ENCODE measurements at regions not wholly inside any gene's neighbourhood (a gene's known extent, or its start where the extent isn't known, plus 50 kb on each side); places are given as distances from the start of the nearest gene placed in this dataset.

DNA sequence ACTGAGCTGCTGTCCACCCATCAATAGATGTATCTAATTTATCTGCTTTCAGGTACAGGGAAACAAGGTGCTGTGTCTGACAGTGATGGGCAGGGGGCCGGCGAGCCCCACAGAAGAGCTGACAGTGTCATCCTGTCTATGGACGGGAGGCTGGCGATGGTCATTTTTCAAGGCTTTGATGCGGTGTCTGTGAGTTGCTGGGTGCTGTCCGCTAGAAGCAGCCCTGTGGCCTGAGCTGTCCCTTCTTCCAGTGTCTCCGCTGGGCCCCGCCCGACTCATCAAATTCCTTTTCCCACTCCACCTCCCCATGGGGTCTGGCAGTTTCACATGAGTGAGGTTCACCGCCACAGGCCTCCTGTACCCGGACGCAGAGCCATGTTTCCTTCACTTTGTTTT lies 161.4 kb upstream of the PMEPA1 start:
- Mint-ChIP-seq H3K9me3 (ENCODE audit: low read depth) (no peaks in the 10 kb centered on the region), H3K27me3 (ENCODE audit: low read depth) (peaks cover 9% of the 10 kb centered on the region), H3K36me3 (ENCODE audit: low read depth) (no peaks in the 10 kb centered on the region), H3K4me3 (ENCODE audit: unreplicated experiment) (no peak overlapping the region), H3K27ac (ENCODE audit: unreplicated experiment) (no peak overlapping the region), H3K4me1 (ENCODE audit: low read depth) (peaks cover 8% of the 10 kb centered on the region)
- DNase-seq (ENCODE audit: low spot score), result no peak
- TF ChIP-seq, protein P1, sequence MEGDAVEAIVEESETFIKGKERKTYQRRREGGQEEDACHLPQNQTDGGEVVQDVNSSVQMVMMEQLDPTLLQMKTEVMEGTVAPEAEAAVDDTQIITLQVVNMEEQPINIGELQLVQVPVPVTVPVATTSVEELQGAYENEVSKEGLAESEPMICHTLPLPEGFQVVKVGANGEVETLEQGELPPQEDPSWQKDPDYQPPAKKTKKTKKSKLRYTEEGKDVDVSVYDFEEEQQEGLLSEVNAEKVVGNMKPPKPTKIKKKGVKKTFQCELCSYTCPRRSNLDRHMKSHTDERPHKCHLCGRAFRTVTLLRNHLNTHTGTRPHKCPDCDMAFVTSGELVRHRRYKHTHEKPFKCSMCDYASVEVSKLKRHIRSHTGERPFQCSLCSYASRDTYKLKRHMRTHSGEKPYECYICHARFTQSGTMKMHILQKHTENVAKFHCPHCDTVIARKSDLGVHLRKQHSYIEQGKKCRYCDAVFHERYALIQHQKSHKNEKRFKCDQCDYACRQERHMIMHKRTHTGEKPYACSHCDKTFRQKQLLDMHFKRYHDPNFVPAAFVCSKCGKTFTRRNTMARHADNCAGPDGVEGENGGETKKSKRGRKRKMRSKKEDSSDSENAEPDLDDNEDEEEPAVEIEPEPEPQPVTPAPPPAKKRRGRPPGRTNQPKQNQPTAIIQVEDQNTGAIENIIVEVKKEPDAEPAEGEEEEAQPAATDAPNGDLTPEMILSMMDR (IDR thresholded peaks at IDR 0.05), result no peak

GRCh38 chr20:57870597-57871236 lies 160.9 kb upstream of the PMEPA1 start:
- Mint-ChIP-seq H3K27me3 (ENCODE audit: low read depth) (peaks cover 9% of the 10 kb centered on the region), H3K4me1 (ENCODE audit: low read depth) (peaks cover 10% of the 10 kb centered on the region), H3K9me3 (ENCODE audit: low read depth) (no peaks in the 10 kb centered on the region), H3K36me3 (ENCODE audit: low read depth) (no peaks in the 10 kb centered on the region), H3K4me3 (ENCODE audit: unreplicated experiment) (no peak overlapping the region), H3K27ac (ENCODE audit: unreplicated experiment) (no peak overlapping the region)
- no peak for DNase-seq (ENCODE audit: low spot score)
- TF ChIP-seq, protein P1 (IDR thresholded peaks at IDR 0.05), result no peak

DNA sequence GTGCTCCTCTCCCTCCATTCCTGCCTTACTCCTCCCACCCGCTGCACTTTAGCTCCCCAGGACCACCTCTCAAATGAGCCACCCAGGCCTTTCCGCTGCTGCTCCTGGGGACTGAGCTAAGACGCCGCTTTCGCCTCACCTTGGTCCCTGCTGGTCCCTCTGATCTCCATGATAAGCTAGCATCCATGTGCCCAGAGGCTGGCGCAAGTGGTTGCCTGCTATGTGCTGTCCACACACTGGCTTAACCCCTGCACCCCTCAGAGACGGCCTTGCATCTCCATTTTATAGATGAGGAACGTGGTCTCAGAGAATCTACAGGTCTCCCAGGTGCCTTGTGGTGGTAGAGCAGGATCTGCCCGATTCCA lies 160.1 kb upstream of the PMEPA1 start:
- Mint-ChIP-seq H3K36me3 (ENCODE audit: low read depth) (no peaks in the 10 kb centered on the region), H3K27ac (ENCODE audit: unreplicated experiment) (no peak overlapping the region), H3K4me1 (ENCODE audit: low read depth) (peaks cover 10% of the 10 kb centered on the region), H3K27me3 (ENCODE audit: low read depth) (peaks cover 12% of the 10 kb centered on the region), H3K9me3 (ENCODE audit: low read depth) (no peaks in the 10 kb centered on the region), H3K4me3 (ENCODE audit: unreplicated experiment) (no peak overlapping the region)
- DNase-seq (ENCODE audit: low spot score), result no peak
- TF ChIP-seq, protein P1 (IDR thresholded peaks at IDR 0.05), result no peak

DNA sequence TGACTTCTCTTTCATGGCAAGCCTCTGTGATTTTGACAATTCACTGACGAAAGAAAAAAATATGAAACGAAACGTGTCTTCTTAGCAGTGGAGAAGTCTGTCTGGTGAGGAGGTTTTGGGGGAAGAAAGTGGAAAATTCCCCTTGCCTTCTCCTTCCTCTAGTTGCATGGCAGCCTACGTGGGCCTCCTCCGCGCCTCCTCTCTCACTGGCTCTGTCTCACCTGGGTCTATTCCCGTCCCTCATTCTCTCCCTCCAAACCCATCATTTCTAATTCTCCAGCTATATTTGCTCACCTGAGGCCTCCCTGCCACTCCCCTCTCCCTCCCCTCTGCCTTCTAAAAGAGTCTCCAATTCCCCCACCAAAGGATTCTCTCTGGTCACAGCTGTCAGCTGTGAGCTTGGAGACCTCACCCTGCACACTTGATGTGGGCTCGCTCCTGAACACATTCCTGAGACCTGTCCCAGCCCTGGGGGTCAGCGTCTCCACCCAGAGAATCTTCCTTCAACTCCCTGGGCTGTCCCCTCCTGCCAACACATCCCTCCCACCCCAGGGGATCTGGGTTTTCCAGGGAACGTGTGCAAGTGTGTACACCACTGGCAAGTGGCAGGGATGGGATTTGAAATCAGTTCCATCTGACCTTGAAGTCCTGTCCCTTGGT lies 159.6 kb upstream of the PMEPA1 start:
- Mint-ChIP-seq H3K9me3 (ENCODE audit: low read depth) (peaks cover under 1% of the 10 kb centered on the region), H3K36me3 (ENCODE audit: low read depth) (no peaks in the 10 kb centered on the region), H3K4me1 (ENCODE audit: low read depth) (peaks cover 10% of the 10 kb centered on the region), H3K4me3 (ENCODE audit: unreplicated experiment) (no peak overlapping the region), H3K27me3 (ENCODE audit: low read depth) (peaks cover 13% of the 10 kb centered on the region), H3K27ac (ENCODE audit: unreplicated experiment) (no peak overlapping the region)
- TF ChIP-seq, protein P1 (IDR thresholded peaks at IDR 0.05), result no peak
- no peak for DNase-seq (ENCODE audit: low spot score)

- TF ChIP-seq, protein P1 (IDR thresholded peaks at IDR 0.05), result no peak
- peaks cover 13% of the 10 kb centered on the region for H3K27me3 Mint-ChIP-seq (ENCODE audit: low read depth)
Measured at GRCh38 chr20:57868310-57868709, 158.5 kb upstream of the PMEPA1 start.

More at GRCh38 chr20:57868310-57868709, 158.5 kb upstream of the PMEPA1 start:
- Mint-ChIP-seq H3K4me3 (ENCODE audit: unreplicated experiment) (no peak overlapping the region), H3K4me1 (ENCODE audit: low read depth) (peaks cover 10% of the 10 kb centered on the region), H3K9me3 (ENCODE audit: low read depth) (peaks cover 5% of the 10 kb centered on the region), H3K36me3 (ENCODE audit: low read depth) (peaks cover 2% of the 10 kb centered on the region), H3K27ac (ENCODE audit: unreplicated experiment) (no peak overlapping the region)
- no peak for DNase-seq (ENCODE audit: low spot score)

All from chondrocyte (in vitro differentiated cells).